AG04450 (cell line): ENCODE measurements at regions not wholly inside any gene's neighbourhood (a gene's known extent, or its start where the extent isn't known, plus 50 kb on each side); places are given as distances from the start of the nearest gene placed in this dataset.
A peak's percentile ranks its signal among the peaks of the same experiment; 100 is the strongest.

Source experiments
- CTCF ChIA-PET: fragments of 300-600, 350-600 bp; formaldehyde crosslinking; extraction: SDS; loops from one replicate; lab custom pipeline; 2022; ENCODE audit warnings: antibody characterized with exemption, inconsistent platforms; lab: Charles Lee
- POLR2A ChIA-PET: fragments of 350-600 bp; formaldehyde crosslinking; extraction: SDS; loops from one replicate; lab custom pipeline; 2021; ENCODE audit warnings: antibody characterized with exemption, inconsistent platforms; lab: Yijun Ruan, JAX
- DNase-seq: peaks from one replicate; pipeline ENCODE4 v3.0.0-alpha.2; 2011; ENCODE audit warnings: low read depth, low spot score
- H3K27ac ChIP-seq: one replicate; pipeline ENCODE4 v1.5.1; 2012; ENCODE audit warnings: low read depth, low read length, control low read depth
- H3K27me3 ChIP-seq: one replicate; pipeline ENCODE4 v1.6.0; 2012; ENCODE audit warnings: low read length; ENCODE audit not compliant: control insufficient read depth, insufficient read depth
- H3K4me3 ChIP-seq: 2 replicates; pipeline ENCODE4 v1.5.1; 2011; ENCODE audit warnings: mild to moderate bottlenecking, low read depth, low read length, control low read depth
- H3K9me3 ChIP-seq: 2 replicates; pipeline ENCODE4 v1.5.1; 2012; ENCODE audit warnings: low read length; ENCODE audit not compliant: control insufficient read depth, insufficient read depth
- TF ChIP-seq, protein P1 (sequence below): IDR thresholded peaks from 2 replicates; pipeline ENCODE4 v1.5.1; 2011; ENCODE audit warnings: low read depth, low read length, control low read depth, inconsistent platforms

DNA sequence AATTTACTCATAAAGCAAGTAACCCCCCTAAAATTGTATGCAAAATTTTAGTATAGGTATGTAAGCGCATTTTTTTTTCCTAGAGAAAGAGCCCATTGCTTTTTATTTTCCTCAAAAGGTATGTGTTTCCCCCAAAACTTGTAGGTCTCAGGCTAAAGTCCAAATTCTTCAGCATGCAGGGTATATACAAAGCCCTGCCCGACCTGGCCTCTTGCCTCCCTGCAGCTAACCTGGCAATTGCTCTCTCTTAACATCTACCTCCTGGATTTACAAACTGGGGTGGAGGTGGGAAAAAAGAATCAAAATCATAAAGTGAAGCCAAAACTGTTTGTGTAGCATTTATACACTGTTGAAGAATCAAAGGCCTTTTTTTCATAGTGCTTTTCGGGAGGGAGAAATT is 107.8 kb downstream of the KCNRG start:
- no peak for DNase-seq
- ChIA-PET POLR2A (interaction anchor here (1.2 to 2.7 kb wide), 3 partner anchors 41 to 126 kb away, joined by 5 to 13 read pairs (median 13); partner anchors contain the start of gene TRIM13), CTCF (interaction anchor here (1.2 kb wide), 1 partner anchor 38 kb away, joined by 5 read pairs; no protein-coding TSS in a partner anchor)
- Histone ChIP-seq H3K27me3 (peaks cover 5% of the 10 kb centered on the region), H3K9me3 (peaks cover 14% of the 10 kb centered on the region; the same call in 1 of the 2 replicates), H3K4me3 (peak overlapping the region; percentile 88), H3K27ac (no peak overlapping the region)
- TF ChIP-seq, protein P1, sequence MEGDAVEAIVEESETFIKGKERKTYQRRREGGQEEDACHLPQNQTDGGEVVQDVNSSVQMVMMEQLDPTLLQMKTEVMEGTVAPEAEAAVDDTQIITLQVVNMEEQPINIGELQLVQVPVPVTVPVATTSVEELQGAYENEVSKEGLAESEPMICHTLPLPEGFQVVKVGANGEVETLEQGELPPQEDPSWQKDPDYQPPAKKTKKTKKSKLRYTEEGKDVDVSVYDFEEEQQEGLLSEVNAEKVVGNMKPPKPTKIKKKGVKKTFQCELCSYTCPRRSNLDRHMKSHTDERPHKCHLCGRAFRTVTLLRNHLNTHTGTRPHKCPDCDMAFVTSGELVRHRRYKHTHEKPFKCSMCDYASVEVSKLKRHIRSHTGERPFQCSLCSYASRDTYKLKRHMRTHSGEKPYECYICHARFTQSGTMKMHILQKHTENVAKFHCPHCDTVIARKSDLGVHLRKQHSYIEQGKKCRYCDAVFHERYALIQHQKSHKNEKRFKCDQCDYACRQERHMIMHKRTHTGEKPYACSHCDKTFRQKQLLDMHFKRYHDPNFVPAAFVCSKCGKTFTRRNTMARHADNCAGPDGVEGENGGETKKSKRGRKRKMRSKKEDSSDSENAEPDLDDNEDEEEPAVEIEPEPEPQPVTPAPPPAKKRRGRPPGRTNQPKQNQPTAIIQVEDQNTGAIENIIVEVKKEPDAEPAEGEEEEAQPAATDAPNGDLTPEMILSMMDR, result no peak

DNA sequence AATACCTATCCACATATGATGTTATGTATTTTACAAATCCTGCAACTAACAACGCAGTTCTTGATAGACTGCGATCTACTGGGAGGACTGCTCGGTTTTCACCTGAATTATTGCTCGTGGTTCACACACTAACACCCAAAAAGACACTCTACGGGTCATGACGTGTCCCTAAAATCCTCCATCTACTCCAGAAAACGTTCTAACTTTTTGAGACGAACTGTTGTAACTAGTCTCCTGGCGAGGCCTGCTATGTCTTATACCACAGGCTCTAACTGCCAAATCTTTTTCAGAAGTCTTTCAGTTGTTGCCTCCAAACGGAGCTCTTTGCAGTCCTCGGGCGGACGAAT is 108.2 kb downstream of the KCNRG start:
- peaks cover 10% of the 10 kb centered on the region for H3K27me3 ChIP-seq
- H3K4me3 ChIP-seq, result peak overlapping the region; percentile 88
- CTCF ChIA-PET, result interaction anchor here (1.2 kb wide), 1 partner anchor 38 kb away, joined by 5 read pairs; no protein-coding TSS in a partner anchor
- DNase-seq, result no peak
- H3K9me3 ChIP-seq, result peaks cover 19% of the 10 kb centered on the region; the same call in 1 of the 2 replicates
- TF ChIP-seq, protein P1, result no peak
- peak overlapping the region; percentile 98 for H3K27ac ChIP-seq
- POLR2A ChIA-PET, result interaction anchor here (1.2 to 2.7 kb wide), 3 partner anchors 41 to 126 kb away, joined by 5 to 13 read pairs (median 13); partner anchors contain the start of gene TRIM13

DNA sequence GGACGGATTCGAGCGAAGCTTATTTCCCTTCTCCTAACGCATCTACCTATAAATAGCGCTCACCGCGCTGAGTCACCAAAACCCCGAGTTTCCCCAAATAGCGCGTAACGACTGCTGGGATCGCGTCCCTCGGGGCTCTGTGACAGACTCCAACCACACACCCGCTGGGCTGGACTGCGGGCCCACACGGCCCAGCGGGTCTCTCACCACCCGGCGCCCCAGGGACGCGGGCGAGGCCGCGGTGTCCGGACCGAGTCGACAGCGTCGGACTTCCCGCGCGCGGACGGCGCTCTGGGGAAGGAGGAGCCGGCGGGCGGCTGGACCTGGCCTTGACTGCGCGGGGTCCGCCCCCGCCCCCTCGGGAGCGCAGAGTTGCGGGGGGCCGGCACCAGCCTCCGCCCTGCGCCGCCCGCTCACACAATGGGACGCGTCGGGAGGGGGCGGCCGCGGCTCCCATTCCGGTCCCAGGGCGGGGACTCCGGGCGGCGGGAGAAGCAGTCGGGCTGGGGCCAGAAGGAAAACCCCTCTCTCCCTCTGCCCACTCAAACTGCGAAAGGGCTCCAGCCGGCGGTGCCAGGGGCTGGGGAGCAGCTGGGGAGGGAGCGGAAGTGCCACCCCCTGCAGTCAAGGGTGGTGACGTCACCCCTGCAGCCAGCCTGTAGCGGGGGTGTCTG is 108.8 kb downstream of the KCNRG start:
- POLR2A ChIA-PET, result interaction anchor here (0.6 to 2.7 kb wide), 7 partner anchors 42 to 405 kb away, joined by 3 to 13 read pairs (median 5); partner anchors contain the start of gene TRIM13
- peak overlapping the region; percentile 88 for H3K4me3 ChIP-seq
- H3K27ac ChIP-seq, result peak overlapping the region; percentile 98
- peak; percentile 94 for DNase-seq
- CTCF ChIA-PET, result interaction anchor here (1.2 kb wide), 1 partner anchor 39 kb away, joined by 5 read pairs; no protein-coding TSS in a partner anchor
- H3K27me3 ChIP-seq, result peaks cover 15% of the 10 kb centered on the region
- peaks cover 19% of the 10 kb centered on the region; the same call in 1 of the 2 replicates for H3K9me3 ChIP-seq
- TF ChIP-seq, protein P1, result 0 out of 2 replicates have a peak, but pooled peaks have one; percentile 7

DNA sequence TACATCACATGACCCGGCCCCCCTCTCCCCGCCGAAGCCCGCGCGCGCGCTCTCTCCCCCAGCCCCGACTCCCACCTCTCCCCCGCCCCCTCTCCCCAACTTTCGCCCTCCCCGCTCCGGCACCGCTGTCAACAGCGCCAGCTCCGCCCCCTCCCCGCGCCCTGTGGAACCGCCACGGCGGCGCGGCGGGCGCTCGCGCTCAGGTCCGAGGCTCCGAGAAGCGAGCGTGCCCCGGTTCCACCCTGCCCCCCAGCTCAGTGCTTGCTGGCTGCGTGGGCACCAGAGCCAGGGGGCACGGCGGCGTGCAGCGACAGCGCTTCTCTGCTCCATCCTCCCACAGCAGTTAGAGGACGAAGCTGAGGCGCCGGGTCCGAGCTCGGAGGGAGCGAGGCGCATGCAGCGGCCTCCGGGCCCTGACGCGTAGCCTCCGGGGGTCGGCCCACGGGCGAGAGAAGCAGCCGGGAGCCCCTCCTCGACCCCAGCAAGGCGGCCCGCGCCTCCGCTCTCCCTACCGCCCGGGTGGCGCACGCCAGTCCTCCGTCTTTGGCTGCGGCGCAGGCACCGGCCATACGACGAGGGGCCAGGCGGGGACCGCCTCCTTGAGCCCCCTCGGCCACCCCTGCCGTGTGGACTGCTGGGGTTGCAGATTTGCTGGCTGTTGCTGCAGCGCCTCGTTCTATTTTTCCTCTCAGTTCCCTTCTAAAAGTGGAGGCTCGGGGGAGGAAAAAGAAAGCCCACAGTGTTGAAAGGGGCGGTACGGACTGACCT is 109.5 kb downstream of the KCNRG start:
- H3K27me3 ChIP-seq, result peaks cover 22% of the 10 kb centered on the region
- DNase-seq, result no peak
- ChIA-PET CTCF (interaction anchor here (1.2 kb wide), 1 partner anchor 40 kb away, joined by 5 read pairs; no protein-coding TSS in a partner anchor), POLR2A (interaction anchor here (0.6 to 2.7 kb wide), 8 partner anchors 42 to 404 kb away, joined by 3 to 13 read pairs (median 4); partner anchors contain the start of gene TRIM13)
- peak overlapping the region; percentile 88 for H3K4me3 ChIP-seq
- TF ChIP-seq, protein P1, result no peak
- H3K27ac ChIP-seq, result peak overlapping the region; percentile 98
- H3K9me3 ChIP-seq, result peaks cover 26% of the 10 kb centered on the region; the same call in 1 of the 2 replicates
